IMR-90 (cell line): ENCODE measurements at regions not wholly inside any gene's neighbourhood (a gene's known extent, or its start where the extent isn't known, plus 50 kb on each side); places are given as distances from the start of the nearest gene placed in this dataset.

Source experiments
- MXI1 ChIP-seq: IDR thresholded peaks from 2 replicates; pipeline ENCODE4 v1.6.1; 2012; ENCODE audit warnings: low read depth, mild to moderate bottlenecking, low read length, moderate library complexity, borderline replicate concordance
- TF ChIP-seq, protein P1 (sequence below): conservative IDR thresholded peaks from 2 replicates; pipeline ENCODE4 v1.5.1; 2012; ENCODE audit warnings: mild to moderate bottlenecking, low read depth, low read length, improper control_type of control experiment

DNA sequence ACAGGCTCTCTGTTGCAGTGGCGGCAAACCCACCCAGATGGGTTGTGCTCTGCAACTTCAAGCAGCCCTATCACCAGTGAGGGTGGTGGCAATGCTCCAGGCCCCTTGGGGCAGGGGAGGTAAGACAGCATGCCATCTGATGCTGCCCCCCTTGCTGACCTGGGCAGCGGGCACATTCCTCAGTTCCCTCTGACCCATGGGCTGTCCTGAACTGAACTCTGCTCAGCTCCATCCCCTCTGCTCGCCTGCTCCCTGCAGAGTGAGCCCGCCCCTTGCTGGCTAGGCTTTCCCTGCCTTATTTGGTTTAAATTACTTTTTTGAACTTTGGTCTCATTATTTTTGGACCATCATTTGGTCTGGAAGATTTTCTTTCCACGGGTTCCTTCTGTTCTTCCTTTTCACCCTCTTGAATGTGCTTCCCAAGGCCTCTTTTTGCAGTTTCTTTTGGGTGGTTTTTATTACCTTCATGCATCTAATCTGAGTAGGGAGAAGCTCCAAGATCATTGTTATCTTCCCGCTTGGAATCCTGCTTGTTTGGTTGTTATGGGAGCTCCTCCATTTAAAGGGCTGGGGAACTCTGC, 565.4 kb downstream of the TNS1 start:
- TF ChIP-seq, protein P1, sequence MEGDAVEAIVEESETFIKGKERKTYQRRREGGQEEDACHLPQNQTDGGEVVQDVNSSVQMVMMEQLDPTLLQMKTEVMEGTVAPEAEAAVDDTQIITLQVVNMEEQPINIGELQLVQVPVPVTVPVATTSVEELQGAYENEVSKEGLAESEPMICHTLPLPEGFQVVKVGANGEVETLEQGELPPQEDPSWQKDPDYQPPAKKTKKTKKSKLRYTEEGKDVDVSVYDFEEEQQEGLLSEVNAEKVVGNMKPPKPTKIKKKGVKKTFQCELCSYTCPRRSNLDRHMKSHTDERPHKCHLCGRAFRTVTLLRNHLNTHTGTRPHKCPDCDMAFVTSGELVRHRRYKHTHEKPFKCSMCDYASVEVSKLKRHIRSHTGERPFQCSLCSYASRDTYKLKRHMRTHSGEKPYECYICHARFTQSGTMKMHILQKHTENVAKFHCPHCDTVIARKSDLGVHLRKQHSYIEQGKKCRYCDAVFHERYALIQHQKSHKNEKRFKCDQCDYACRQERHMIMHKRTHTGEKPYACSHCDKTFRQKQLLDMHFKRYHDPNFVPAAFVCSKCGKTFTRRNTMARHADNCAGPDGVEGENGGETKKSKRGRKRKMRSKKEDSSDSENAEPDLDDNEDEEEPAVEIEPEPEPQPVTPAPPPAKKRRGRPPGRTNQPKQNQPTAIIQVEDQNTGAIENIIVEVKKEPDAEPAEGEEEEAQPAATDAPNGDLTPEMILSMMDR = no peak
- no peak for TF ChIP-seq MXI1
